ENCODE measurements at regions not wholly inside any gene's neighbourhood (a gene's known extent, or its start where the extent isn't known, plus 50 kb on each side); places are given as distances from the start of the nearest gene placed in this dataset.

DNA sequence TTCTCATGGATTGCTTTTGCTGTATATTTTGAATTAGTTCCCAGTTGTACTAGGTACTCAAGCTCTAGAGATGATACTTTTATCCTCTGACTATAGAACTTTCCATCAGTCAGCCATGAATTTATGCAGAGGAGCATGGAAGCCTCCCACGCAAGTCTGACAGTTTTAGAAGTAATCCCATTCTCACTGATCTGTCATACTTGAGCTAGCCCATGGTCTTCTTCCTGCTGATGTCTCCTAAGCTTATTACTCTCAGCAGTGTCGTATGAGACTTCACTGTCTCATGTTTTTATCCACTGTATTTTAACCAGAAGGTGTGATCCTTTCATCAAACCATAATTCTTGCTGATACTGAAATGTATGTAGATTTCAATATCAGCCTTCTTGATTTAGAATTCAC lies 715.2 kb upstream of the MARCKS start:
- Histone ChIP-seq H3K27ac (no peak overlapping the region), H3K9me3 (no peaks in the 10 kb centered on the region), H3K27me3 (ENCODE audit: low read depth) (no peaks in the 10 kb centered on the region), H3K36me3 (no peaks in the 10 kb centered on the region), H3K4me1 (no peaks in the 10 kb centered on the region), H3K4me3 (no peak overlapping the region)
- ATAC-seq = no peak
- intact Hi-C loops (cut with DNase I) = no loop called here
- TF ChIP-seq, protein P1, sequence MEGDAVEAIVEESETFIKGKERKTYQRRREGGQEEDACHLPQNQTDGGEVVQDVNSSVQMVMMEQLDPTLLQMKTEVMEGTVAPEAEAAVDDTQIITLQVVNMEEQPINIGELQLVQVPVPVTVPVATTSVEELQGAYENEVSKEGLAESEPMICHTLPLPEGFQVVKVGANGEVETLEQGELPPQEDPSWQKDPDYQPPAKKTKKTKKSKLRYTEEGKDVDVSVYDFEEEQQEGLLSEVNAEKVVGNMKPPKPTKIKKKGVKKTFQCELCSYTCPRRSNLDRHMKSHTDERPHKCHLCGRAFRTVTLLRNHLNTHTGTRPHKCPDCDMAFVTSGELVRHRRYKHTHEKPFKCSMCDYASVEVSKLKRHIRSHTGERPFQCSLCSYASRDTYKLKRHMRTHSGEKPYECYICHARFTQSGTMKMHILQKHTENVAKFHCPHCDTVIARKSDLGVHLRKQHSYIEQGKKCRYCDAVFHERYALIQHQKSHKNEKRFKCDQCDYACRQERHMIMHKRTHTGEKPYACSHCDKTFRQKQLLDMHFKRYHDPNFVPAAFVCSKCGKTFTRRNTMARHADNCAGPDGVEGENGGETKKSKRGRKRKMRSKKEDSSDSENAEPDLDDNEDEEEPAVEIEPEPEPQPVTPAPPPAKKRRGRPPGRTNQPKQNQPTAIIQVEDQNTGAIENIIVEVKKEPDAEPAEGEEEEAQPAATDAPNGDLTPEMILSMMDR (IDR thresholded peaks at IDR 0.05) = no peak
- DNase-seq = no peak

DNA sequence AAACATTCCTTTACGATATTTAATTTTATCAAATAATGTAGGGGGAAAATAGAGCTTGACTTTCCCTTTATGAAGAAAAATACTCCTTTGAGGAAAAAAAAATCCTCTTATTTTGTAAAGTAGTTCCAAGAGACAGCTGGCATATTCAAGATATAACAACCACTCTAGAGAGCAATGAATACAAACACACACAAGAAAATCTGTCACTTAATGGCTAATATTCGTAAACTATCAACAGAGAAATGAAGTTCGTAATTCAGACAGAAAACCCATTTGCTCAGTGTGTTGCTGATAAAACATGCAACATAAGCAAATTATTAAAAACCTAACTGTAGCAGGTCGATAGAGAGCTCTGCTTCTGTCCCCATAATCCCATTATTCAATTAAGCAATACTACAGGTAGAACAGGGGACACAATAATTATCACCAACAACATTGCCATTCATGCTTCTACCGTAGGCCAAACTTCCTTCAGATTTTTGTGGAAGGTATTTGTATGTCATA lies 714.4 kb upstream of the MARCKS start:
- H3K27ac ChIP-seq = no peak overlapping the region
- intact Hi-C loops (cut with DNase I) = no loop called here
- H3K4me3 ChIP-seq = no peak overlapping the region
- H3K27me3 ChIP-seq (ENCODE audit: low read depth) = no peaks in the 10 kb centered on the region
- no peaks in the 10 kb centered on the region for H3K36me3 ChIP-seq
- TF ChIP-seq, protein P1 (IDR thresholded peaks at IDR 0.05) = no peak
- DNase-seq (no peak), ATAC-seq (no peak)
- H3K9me3 ChIP-seq = no peaks in the 10 kb centered on the region
- no peaks in the 10 kb centered on the region for H3K4me1 ChIP-seq

DNA sequence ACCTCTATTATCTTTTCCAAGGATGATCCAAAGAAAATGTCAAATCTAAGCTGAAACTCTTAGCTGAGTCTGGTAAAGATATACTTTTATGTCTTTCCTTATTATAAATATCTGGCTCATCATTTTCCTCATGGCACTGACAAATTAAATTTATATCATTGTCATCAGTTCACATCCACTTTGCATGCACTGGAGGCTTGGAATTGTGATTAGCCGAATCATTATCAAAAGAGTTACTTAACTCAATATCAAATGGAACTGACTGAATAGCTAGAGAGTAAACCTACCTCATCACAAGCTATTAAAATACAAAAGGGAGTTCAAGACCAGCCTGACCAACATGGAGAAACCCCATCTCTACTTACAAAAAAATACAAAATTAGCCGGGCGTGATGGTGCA lies 713.9 kb upstream of the MARCKS start:
- no peaks in the 10 kb centered on the region for H3K9me3 ChIP-seq
- no peaks in the 10 kb centered on the region for H3K4me1 ChIP-seq
- H3K27ac ChIP-seq = no peak overlapping the region
- H3K36me3 ChIP-seq = no peaks in the 10 kb centered on the region
- ATAC-seq = no peak
- intact Hi-C loops (cut with DNase I) = no loop called here
- no peak overlapping the region for H3K4me3 ChIP-seq
- DNase-seq = no peak
- TF ChIP-seq, protein P1 (IDR thresholded peaks at IDR 0.05) = no peak
- no peaks in the 10 kb centered on the region for H3K27me3 ChIP-seq (ENCODE audit: low read depth)

DNA sequence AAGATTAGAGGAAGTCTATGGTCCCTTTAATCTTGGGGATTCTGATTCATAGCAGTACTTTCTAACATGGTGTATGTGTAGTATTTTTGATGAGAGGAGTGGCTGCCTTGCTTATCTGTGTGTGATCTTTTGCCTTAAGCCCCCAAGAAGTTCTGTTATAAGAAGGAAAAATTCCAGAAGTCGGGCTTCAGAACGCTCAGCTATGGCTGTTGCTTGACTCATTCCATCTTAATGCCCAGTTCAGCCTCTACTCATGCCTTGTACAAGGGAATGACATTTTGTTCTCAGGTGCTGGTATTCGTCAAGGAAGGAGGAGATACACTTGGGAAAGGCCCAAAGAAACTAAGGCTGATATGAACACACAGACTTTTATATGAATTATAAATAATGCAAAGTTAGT lies 713.0 kb upstream of the MARCKS start:
- H3K4me1 ChIP-seq = no peaks in the 10 kb centered on the region
- no peak for ATAC-seq

DNA sequence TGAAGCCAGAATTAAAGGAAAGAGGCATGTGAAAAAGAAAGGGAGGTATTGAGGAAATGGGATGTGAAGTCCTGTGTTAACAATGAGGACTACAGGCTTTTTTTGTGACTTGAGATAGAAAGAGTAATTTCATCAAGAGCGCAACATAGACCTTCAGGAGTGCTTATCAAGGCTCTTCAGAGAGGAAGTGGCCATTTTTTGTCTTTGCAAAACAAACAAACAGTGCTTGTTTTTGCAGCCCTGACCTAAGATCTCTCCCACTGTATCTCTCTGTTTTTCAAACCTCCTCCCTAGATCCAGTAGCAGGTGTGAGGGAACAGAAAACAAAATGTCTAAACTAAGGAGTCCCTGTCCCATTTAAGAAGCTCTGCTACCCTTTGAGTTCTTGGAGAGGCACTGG lies 710.3 kb upstream of the MARCKS start:
- H3K4me1 ChIP-seq = no peaks in the 10 kb centered on the region
- H3K27ac ChIP-seq = no peak overlapping the region
- no peaks in the 10 kb centered on the region for H3K27me3 ChIP-seq (ENCODE audit: low read depth)
- TF ChIP-seq, protein P1 (IDR thresholded peaks at IDR 0.05) = no peak
- no peak overlapping the region for H3K4me3 ChIP-seq
- DNase-seq = no peak
- no peak for ATAC-seq
- no peaks in the 10 kb centered on the region for H3K9me3 ChIP-seq
- H3K36me3 ChIP-seq = no peaks in the 10 kb centered on the region
- intact Hi-C loops (cut with DNase I) = no loop called here

More for the DNA sequence above, 713.0 kb upstream of the MARCKS start:
- Histone ChIP-seq H3K4me3 (no peak overlapping the region), H3K36me3 (no peaks in the 10 kb centered on the region), H3K27ac (no peak overlapping the region), H3K27me3 (ENCODE audit: low read depth) (no peaks in the 10 kb centered on the region), H3K9me3 (no peaks in the 10 kb centered on the region)
- TF ChIP-seq, protein P1 (IDR thresholded peaks at IDR 0.05) = no peak
- intact Hi-C loops (cut with DNase I) = no loop called here
- no peak for DNase-seq

DNA sequence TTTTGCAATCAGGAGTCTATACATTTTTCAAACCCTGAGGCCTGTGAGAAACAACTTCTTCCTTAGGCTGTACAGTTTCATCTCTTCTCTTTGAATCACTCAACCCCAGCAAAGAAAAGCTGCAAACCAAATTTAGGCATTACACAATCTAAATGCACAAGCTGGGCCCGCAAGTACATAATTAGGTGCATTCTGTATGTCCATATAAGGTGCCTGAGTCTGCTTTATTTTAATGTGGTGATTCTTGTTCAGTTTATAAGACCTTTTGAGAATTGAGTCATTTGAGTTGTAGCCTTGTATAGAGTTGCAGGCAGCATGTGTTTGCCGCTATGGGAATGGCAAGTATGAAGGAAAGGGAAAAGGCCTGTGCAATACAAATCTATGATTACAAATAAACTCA lies 709.6 kb upstream of the MARCKS start:
- no peaks in the 10 kb centered on the region for H3K4me1 ChIP-seq
- no peak overlapping the region for H3K4me3 ChIP-seq
- no peaks in the 10 kb centered on the region for H3K9me3 ChIP-seq
- ATAC-seq (no peak), DNase-seq (no peak)
- H3K27ac ChIP-seq = no peak overlapping the region
- H3K36me3 ChIP-seq = no peaks in the 10 kb centered on the region
- TF ChIP-seq, protein P1 (IDR thresholded peaks at IDR 0.05) = no peak
- intact Hi-C loops (cut with DNase I) = no loop called here
- no peaks in the 10 kb centered on the region for H3K27me3 ChIP-seq (ENCODE audit: low read depth)
